ENCODE measurements at regions not wholly inside any gene's neighbourhood (a gene's known extent, or its start where the extent isn't known, plus 50 kb on each side); places are given as distances from the start of the nearest gene placed in this dataset.

GRCh38 chr9:2928411-2928810, 84.5 kb upstream of the PUM3 start:
- TF ChIP-seq POLR2A (IDR thresholded peaks at IDR 0.05) (no peak), CTCF (IDR thresholded peaks at IDR 0.05 in 4 of 5, conservative IDR thresholded peaks at IDR 0.05 in 1 of 5) (no peak)

Data from gastrocnemius medialis (tissue), 4 donors.